ENCODE measurements at regions not wholly inside any gene's neighbourhood (a gene's known extent, or its start where the extent isn't known, plus 50 kb on each side); places are given as distances from the start of the nearest gene placed in this dataset.

DNA sequence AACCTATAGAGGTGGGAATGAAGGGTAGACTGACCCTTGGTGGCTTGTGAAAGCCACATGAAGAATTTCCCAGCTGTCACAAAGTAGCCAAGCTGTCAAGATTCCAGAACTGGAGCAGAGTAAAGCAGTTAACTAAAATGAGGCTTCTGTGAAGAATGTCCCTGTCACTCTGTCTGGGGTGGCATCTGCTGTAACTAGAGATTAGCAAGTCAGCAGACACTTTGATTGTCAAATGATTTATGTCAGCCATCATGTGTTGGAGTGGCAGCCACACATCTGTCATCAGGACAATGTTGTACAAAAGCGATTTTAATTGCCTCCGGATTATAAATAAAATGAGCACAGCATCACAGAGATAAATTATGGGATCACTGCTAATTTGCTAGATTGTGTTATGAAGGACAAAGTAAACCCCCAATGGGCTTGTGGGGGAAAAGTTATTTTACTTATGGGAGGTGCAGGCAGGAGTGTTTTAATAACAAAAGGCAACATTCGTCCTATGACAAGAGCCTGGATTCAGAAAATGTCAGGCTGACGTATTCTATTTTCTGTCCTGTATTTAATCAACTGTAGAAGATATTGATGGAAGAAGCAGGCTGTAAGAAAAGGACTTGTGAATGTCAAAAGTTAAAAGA lies 270.9 kb downstream of the FAM181B start:
- in situ Hi-C loops (cut with HindIII; ENCODE audit: low pct_unique_long_range_greater_than_20kb, low sequenced_read_pairs) = no loop called here
- POLR2A ChIA-PET = no interaction called here
- intact Hi-C loops (cut with micrococcal nuclease; ENCODE audit: unreplicated experiment) = no loop called here
- no peaks in the 10 kb centered on the region for H3K4me1 ChIP-seq (ENCODE audit: control insufficient read depth, insufficient read depth, low read length)
- ATAC-seq = no peak
- H3K27ac ChIP-seq (ENCODE audit: low read length) = no peak overlapping the region
- no peaks in the 10 kb centered on the region for H3K9me3 ChIP-seq (ENCODE audit: control insufficient read depth, insufficient read depth, low read depth, low read length)
- CTCF ChIA-PET = no interaction called here
- TF ChIP-seq, protein P1, sequence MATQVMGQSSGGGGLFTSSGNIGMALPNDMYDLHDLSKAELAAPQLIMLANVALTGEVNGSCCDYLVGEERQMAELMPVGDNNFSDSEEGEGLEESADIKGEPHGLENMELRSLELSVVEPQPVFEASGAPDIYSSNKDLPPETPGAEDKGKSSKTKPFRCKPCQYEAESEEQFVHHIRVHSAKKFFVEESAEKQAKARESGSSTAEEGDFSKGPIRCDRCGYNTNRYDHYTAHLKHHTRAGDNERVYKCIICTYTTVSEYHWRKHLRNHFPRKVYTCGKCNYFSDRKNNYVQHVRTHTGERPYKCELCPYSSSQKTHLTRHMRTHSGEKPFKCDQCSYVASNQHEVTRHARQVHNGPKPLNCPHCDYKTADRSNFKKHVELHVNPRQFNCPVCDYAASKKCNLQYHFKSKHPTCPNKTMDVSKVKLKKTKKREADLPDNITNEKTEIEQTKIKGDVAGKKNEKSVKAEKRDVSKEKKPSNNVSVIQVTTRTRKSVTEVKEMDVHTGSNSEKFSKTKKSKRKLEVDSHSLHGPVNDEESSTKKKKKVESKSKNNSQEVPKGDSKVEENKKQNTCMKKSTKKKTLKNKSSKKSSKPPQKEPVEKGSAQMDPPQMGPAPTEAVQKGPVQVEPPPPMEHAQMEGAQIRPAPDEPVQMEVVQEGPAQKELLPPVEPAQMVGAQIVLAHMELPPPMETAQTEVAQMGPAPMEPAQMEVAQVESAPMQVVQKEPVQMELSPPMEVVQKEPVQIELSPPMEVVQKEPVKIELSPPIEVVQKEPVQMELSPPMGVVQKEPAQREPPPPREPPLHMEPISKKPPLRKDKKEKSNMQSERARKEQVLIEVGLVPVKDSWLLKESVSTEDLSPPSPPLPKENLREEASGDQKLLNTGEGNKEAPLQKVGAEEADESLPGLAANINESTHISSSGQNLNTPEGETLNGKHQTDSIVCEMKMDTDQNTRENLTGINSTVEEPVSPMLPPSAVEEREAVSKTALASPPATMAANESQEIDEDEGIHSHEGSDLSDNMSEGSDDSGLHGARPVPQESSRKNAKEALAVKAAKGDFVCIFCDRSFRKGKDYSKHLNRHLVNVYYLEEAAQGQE (IDR thresholded peaks at IDR 0.05; ENCODE audit: insufficient read depth in 1 of 2, low read depth in 2 of 2, low read length in 1 of 2) = no peak
- TF ChIP-seq, protein P2, sequence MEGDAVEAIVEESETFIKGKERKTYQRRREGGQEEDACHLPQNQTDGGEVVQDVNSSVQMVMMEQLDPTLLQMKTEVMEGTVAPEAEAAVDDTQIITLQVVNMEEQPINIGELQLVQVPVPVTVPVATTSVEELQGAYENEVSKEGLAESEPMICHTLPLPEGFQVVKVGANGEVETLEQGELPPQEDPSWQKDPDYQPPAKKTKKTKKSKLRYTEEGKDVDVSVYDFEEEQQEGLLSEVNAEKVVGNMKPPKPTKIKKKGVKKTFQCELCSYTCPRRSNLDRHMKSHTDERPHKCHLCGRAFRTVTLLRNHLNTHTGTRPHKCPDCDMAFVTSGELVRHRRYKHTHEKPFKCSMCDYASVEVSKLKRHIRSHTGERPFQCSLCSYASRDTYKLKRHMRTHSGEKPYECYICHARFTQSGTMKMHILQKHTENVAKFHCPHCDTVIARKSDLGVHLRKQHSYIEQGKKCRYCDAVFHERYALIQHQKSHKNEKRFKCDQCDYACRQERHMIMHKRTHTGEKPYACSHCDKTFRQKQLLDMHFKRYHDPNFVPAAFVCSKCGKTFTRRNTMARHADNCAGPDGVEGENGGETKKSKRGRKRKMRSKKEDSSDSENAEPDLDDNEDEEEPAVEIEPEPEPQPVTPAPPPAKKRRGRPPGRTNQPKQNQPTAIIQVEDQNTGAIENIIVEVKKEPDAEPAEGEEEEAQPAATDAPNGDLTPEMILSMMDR (IDR thresholded peaks at IDR 0.05) = no peak
- no peak for TF ChIP-seq SIN3A (IDR thresholded peaks at IDR 0.05; ENCODE audit: borderline replicate concordance, insufficient read depth, low read depth, low read length)
- TF ChIP-seq TCF7L2 (IDR thresholded peaks at IDR 0.05; ENCODE audit: low read depth, low read length) = no peak
- no peak for TF ChIP-seq POLR2AphosphoS5 (IDR thresholded peaks at IDR 0.05; ENCODE audit: low read depth, low read length)
- no peak overlapping the region for H3K4me3 ChIP-seq (ENCODE audit: low read depth in 2 of 2, low read length in 2 of 2)
- no TSS peak for BruUV-seq (replicated peaks)
- no peaks in the 10 kb centered on the region for H3K36me3 ChIP-seq (ENCODE audit: control insufficient read depth, insufficient read depth, low read length)
- no peaks in the 10 kb centered on the region for H3K27me3 ChIP-seq (ENCODE audit: control insufficient read depth, insufficient read depth, low read length)
- no peak for DNase-seq (ENCODE audit: low read depth, low spot score)

DNA sequence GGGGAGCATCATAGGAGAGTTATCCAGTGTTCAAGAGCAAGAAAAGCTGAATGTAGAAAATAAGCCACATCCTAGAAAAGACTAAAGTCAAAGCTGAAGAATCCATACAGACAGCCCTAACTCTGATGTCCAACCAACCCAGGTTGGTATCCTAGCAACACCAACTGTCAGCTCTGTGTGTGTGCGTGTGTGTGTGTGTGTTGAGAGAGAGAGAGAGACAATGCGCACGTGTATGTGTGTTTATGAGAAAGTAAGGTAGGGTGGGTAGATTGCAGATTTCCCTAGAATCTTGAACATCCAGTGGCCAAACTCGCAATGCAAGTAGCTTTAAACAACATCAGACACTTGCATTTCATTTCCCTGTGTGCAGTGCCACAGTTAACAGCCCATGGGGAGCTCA lies 274.9 kb downstream of the FAM181B start:
- ChIA-PET CTCF (no interaction called here), POLR2A (no interaction called here)
- no peak overlapping the region for H3K27ac ChIP-seq (ENCODE audit: low read length)
- no peak overlapping the region for H3K4me3 ChIP-seq (ENCODE audit: low read depth in 2 of 2, low read length in 2 of 2)
- in situ Hi-C loops (cut with HindIII; ENCODE audit: low pct_unique_long_range_greater_than_20kb, low sequenced_read_pairs) = no loop called here
- H3K4me1 ChIP-seq (ENCODE audit: control insufficient read depth, insufficient read depth, low read length) = no peaks in the 10 kb centered on the region
- no peak for TF ChIP-seq SIN3A (IDR thresholded peaks at IDR 0.05; ENCODE audit: borderline replicate concordance, insufficient read depth, low read depth, low read length)
- TF ChIP-seq POLR2AphosphoS5 (IDR thresholded peaks at IDR 0.05; ENCODE audit: low read depth, low read length) = no peak
- no peak for TF ChIP-seq TCF7L2 (IDR thresholded peaks at IDR 0.05; ENCODE audit: low read depth, low read length)
- TF ChIP-seq, protein P2 (IDR thresholded peaks at IDR 0.05) = no peak
- TF ChIP-seq, protein P1 (IDR thresholded peaks at IDR 0.05; ENCODE audit: insufficient read depth in 1 of 2, low read depth in 2 of 2, low read length in 1 of 2) = no peak
- intact Hi-C loops (cut with micrococcal nuclease; ENCODE audit: unreplicated experiment) = no loop called here
- no peaks in the 10 kb centered on the region for H3K9me3 ChIP-seq (ENCODE audit: control insufficient read depth, insufficient read depth, low read depth, low read length)
- ATAC-seq (no peak), DNase-seq (ENCODE audit: low read depth, low spot score) (no peak)
- no peaks in the 10 kb centered on the region for H3K36me3 ChIP-seq (ENCODE audit: control insufficient read depth, insufficient read depth, low read length)
- no peaks in the 10 kb centered on the region for H3K27me3 ChIP-seq (ENCODE audit: control insufficient read depth, insufficient read depth, low read length)
- no TSS peak for BruUV-seq (replicated peaks)

Data from Panc1 (cell line).